SK-N-SH (cell line): ENCODE measurements at regions not wholly inside any gene's neighbourhood (a gene's known extent, or its start where the extent isn't known, plus 50 kb on each side); places are given as distances from the start of the nearest gene placed in this dataset.

ENCODE experiments used
- CTCF ChIA-PET: fragments of 300-600, 350-600 bp; formaldehyde crosslinking; extraction: SDS; loops from one replicate; lab custom pipeline; 2021; lab: Yijun Ruan, JAX
- POLR2A ChIA-PET: fragments of 350-600 bp; sonication (Branson Sonifier 250); formaldehyde crosslinking; extraction: SDS; loops from one replicate; lab custom pipeline; 2020; ENCODE audit warnings: antibody characterized with exemption, inconsistent platforms; lab: Yijun Ruan, JAX
- DNase-seq: peaks from one replicate; pipeline ENCODE4 v3.0.0; 2012
- H2AFZ ChIP-seq: fragments of 200-600 bp; sonication (generic); 2 replicates; pipeline ENCODE4 v1.8.1; 2016; ENCODE audit warnings: antibody characterized with exemption, mild to moderate bottlenecking, low read depth
- H3F3A ChIP-seq: fragments of 200-600 bp; sonication (generic); replicated peaks from 2 replicates; pipeline ENCODE3; 2016; ENCODE audit warnings: antibody characterized with exemption, mild to moderate bottlenecking; ENCODE audit not compliant: insufficient read depth
- H3K27ac ChIP-seq, 2 experiments: fragments of 200-500 bp in 1 of 2; fragments of 200-600 bp in 1 of 2; sonication (Bioruptor generic) in 1 of 2; sonication (generic), shearing (Covaris generic) in 1 of 2; 2 replicates each; pipeline versions ENCODE4 v1.5.1 to v1.6.1; 2014 to 2016; ENCODE audit warnings: low read depth in 2 of 2, inconsistent platforms in 1 of 2, low read length in 1 of 2, mild to moderate bottlenecking in 1 of 2, mixed read lengths in 1 of 2
- H3K27me3 ChIP-seq: fragments of 200-600 bp; sonication (generic), shearing (Covaris generic); 2 replicates; pipeline ENCODE4 v1.6.1; 2016; ENCODE audit warnings: mixed run types; ENCODE audit not compliant: insufficient read depth
- H3K36me3 ChIP-seq, 2 experiments: fragments of 200-500 bp in 1 of 2; fragments of 200-600 bp in 1 of 2; sonication (Bioruptor generic) in 1 of 2; sonication (generic) in 1 of 2; replicated peaks in 1 of 2; 2 replicates each; pipeline versions ENCODE3 to v1.5.1; 2014 to 2016; ENCODE audit warnings: low read length in 1 of 2, mild to moderate bottlenecking in 1 of 2; ENCODE audit not compliant: insufficient read depth in 2 of 2, control insufficient read depth in 1 of 2
- H3K4me1 ChIP-seq, 2 experiments: fragments of 200-500 bp in 1 of 2; fragments of 200-600 bp in 1 of 2; sonication (Bioruptor generic) in 1 of 2; sonication (generic), shearing (Covaris generic) in 1 of 2; 2 replicates each; pipeline versions ENCODE4 v1.5.1 to v1.6.1; 2014 to 2016; ENCODE audit warnings: low read depth in 1 of 2, low read length in 1 of 2, mixed run types in 1 of 2; ENCODE audit not compliant: insufficient read depth in 2 of 2, control insufficient read depth in 1 of 2
- H3K4me2 ChIP-seq: fragments of 200-600 bp; sonication (generic), shearing (Covaris generic); 2 replicates; pipeline ENCODE4 v1.6.1; 2017; ENCODE audit warnings: mixed run types
- H3K4me3 ChIP-seq, 2 experiments: fragments of 200-500 bp in 1 of 2; fragments of 200-600 bp in 1 of 2; sonication (Bioruptor generic) in 1 of 2; sonication (generic), shearing (Covaris generic) in 1 of 2; 2 replicates each; pipeline versions ENCODE4 v1.5.1 to v1.8.1; 2014 to 2016; ENCODE audit warnings: low read depth in 2 of 2, inconsistent platforms in 1 of 2, low read length in 1 of 2, mild to moderate bottlenecking in 1 of 2, mixed read lengths in 1 of 2, moderate library complexity in 1 of 2
- H3K79me2 ChIP-seq: fragments of 200-600 bp; sonication (generic); 2 replicates; pipeline ENCODE4 v1.8.1; 2017; ENCODE audit warnings: mild to moderate bottlenecking; ENCODE audit not compliant: insufficient read depth
- H3K9ac ChIP-seq: fragments of 200-600 bp; sonication (generic); 2 replicates; pipeline ENCODE4 v1.6.1; 2017; ENCODE audit warnings: mixed run types
- H3K9me2 ChIP-seq: fragments of 200-600 bp; sonication (generic); 2 replicates; pipeline ENCODE4 v1.6.1; 2017; ENCODE audit warnings: mixed run types
- H3K9me3 ChIP-seq: fragments of 200-600 bp; sonication (generic); 2 replicates; pipeline ENCODE4 v1.6.1; 2017; ENCODE audit warnings: mixed run types, mild to moderate bottlenecking, moderate library complexity
- H4K20me1 ChIP-seq: fragments of 200-600 bp; sonication (generic); 2 replicates; pipeline ENCODE4 v1.6.1; 2017; ENCODE audit warnings: mild to moderate bottlenecking, mixed run types; ENCODE audit not compliant: insufficient read depth
- CTCF ChIP-seq: fragments of 200-600 bp; sonication (generic); IDR thresholded peaks from 2 replicates; pipeline ENCODE4 v1.6.1; 2017; ENCODE audit warnings: antibody characterized with exemption, mild to moderate bottlenecking, moderate library complexity
- ELF1 ChIP-seq: IDR thresholded peaks from 2 replicates; pipeline ENCODE4 v1.4.0; 2012
- EP300 ChIP-seq, 2 experiments: IDR thresholded peaks; 2 replicates each; pipeline versions ENCODE4 v1.4.0 to v1.6.1; 2012; ENCODE audit warnings: borderline replicate concordance in 1 of 2, low read depth in 1 of 2, low read length in 1 of 2
- FOSL2 ChIP-seq: IDR thresholded peaks from 2 replicates; pipeline ENCODE4 v1.4.0; 2012; ENCODE audit warnings: low read depth, mild to moderate bottlenecking, moderate library complexity, borderline replicate concordance
- FOXJ3 ChIP-seq: sonication (generic); formaldehyde crosslinking; IDR thresholded peaks from 2 replicates; pipeline ENCODE4 v1.5.1; 2020; ENCODE audit warnings: mild to moderate bottlenecking, missing genetic modification reagents
- GATA2 ChIP-seq: sonication (generic); formaldehyde crosslinking; IDR thresholded peaks from 2 replicates; pipeline ENCODE4 v1.5.0; 2020; ENCODE audit warnings: mild to moderate bottlenecking, missing genetic modification reagents
- MAX ChIP-seq: IDR thresholded peaks from 2 replicates; pipeline ENCODE4 v1.4.0; 2012; ENCODE audit warnings: low read depth
- MXI1 ChIP-seq: IDR thresholded peaks from 2 replicates; pipeline ENCODE4 v1.6.1; 2012; ENCODE audit warnings: mild to moderate bottlenecking, low read depth, low read length, improper control_type of control experiment
- RAD21 ChIP-seq: IDR thresholded peaks from 2 replicates; pipeline ENCODE4 v1.6.1; 2012; ENCODE audit warnings: mild to moderate bottlenecking, low read length
- RFX5 ChIP-seq: IDR thresholded peaks from 2 replicates; pipeline ENCODE4 v1.6.1; 2012; ENCODE audit warnings: mild to moderate bottlenecking, improper control_type of control experiment, low read length
- TAF1 ChIP-seq: IDR thresholded peaks from 2 replicates; pipeline ENCODE4 v1.6.1; 2012; ENCODE audit warnings: low read depth, mild to moderate bottlenecking, low read length, moderate library complexity, borderline replicate concordance
- USF1 ChIP-seq: IDR thresholded peaks from 2 replicates; pipeline ENCODE4 v1.4.0; 2012; ENCODE audit warnings: low read depth, borderline replicate concordance
- USF2 ChIP-seq: fragments of 150-350 bp; IDR thresholded peaks from 2 replicates; pipeline ENCODE4 v1.6.1; 2017; ENCODE audit warnings: antibody characterized with exemption, low read length, low read depth, borderline replicate concordance
- ZBTB33 ChIP-seq: IDR thresholded peaks from 2 replicates; pipeline ENCODE4 v1.4.0; 2012; ENCODE audit warnings: low read depth, borderline replicate concordance
- WGBS: methylation state at CpG from one replicate; pipeline ENCODE4 v1.1.6; 2017; ENCODE audit warnings: low lambda C conversion rate; 5-methylcytosine and 5-hydroxymethylcytosine counted together

- Histone ChIP-seq H3K36me3 (no peaks in the 10 kb centered on the region), H4K20me1 (no peaks in the 10 kb centered on the region), H3K27me3 (no peaks in the 10 kb centered on the region), H3K4me1 (no peaks in the 10 kb centered on the region), H2AFZ (no peak overlapping the region), H3K79me2 (no peaks in the 10 kb centered on the region), H3K9ac (no peak overlapping the region), H3F3A (no peaks in the 10 kb centered on the region), H3K27ac (no peak overlapping the region), H3K9me2 (no peaks in the 10 kb centered on the region), H3K4me2 (no peak overlapping the region), H3K9me3 (no peaks in the 10 kb centered on the region), H3K4me3 (no peak overlapping the region)
- CTCF ChIA-PET, result no interaction called here
- 81% methylated on average over 6 of the region's 7 CpGs for WGBS
- no peak for DNase-seq
- no peak for TF ChIP-seq GATA2 (CRISPR knock-in tag)
- TF ChIP-seq FOXJ3, result no peak
- TF ChIP-seq RAD21, result no peak
- no peak for TF ChIP-seq RFX5
- TF ChIP-seq FOSL2, result no peak
- TF ChIP-seq USF2, result no peak
- no peak for TF ChIP-seq EP300 (IDR thresholded peaks at IDR 0.05; ENCODE audit: borderline replicate concordance in 1 of 2, low read depth in 1 of 2, low read length in 1 of 2)
- no peak for TF ChIP-seq CTCF
- no peak for TF ChIP-seq USF1
- TF ChIP-seq ELF1, result no peak
- TF ChIP-seq TAF1, result no peak
- TF ChIP-seq MAX, result no peak
- TF ChIP-seq MXI1, result no peak
- TF ChIP-seq ZBTB33, result no peak
- POLR2A ChIA-PET, result no interaction called here
Measured at GRCh38 chr18:44548291-44549221, 132.1 kb upstream of the SETBP1 start.
